B cell (primary cell): ENCODE measurements at regions not wholly inside any gene's neighbourhood (a gene's known extent, or its start where the extent isn't known, plus 50 kb on each side); places are given as distances from the start of the nearest gene placed in this dataset.

Source experiments
- ATAC-seq: fragments of 200-7000 bp; cut with Tn5 transposase; one replicate; pipeline ENCODE4 v1.10.0; 2021; ENCODE audit warnings: low read depth, mild to moderate bottlenecking, moderate number of reproducible peaks, moderate library complexity
- CTCF ChIA-PET: fragments of 350-600 bp; sonication (Branson Sonifier 250); formaldehyde crosslinking; loops from one replicate; lab custom pipeline; 2021; ENCODE audit warnings: antibody characterized with exemption, inconsistent platforms; lab: Charles Lee
- POLR2A ChIA-PET: fragments of 350-600 bp; sonication (Branson Sonifier 250); formaldehyde crosslinking; loops from one replicate; lab custom pipeline; 2021; ENCODE audit warnings: antibody characterized with exemption; lab: Charles Lee
- DNase-seq: peaks from one replicate; pipeline ENCODE4 v3.0.0; 2013
- H2AFZ ChIP-seq: 2 replicates; pipeline ENCODE4 v1.6.1; 2012; ENCODE audit warnings: mild to moderate bottlenecking, low read depth, low read length; ENCODE audit not compliant: insufficient read depth, poor library complexity, severe bottlenecking
- H3K27ac ChIP-seq, 2 donors: 1 replicate in 1 of 2; 2 replicates in 1 of 2; pipeline ENCODE4 v1.5.1; 2012 to 2013; ENCODE audit warnings: low read length in 2 of 2, mild to moderate bottlenecking in 2 of 2, moderate library complexity in 1 of 2
- H3K27me3 ChIP-seq, 4 experiments: fragments of 200-600 bp in 1 of 4; sonication (generic) in 1 of 4; replicated peaks in 1 of 4; 1 replicate in 2 of 4; 2 replicates in 2 of 4; pipeline versions ENCODE4 v1.6.1 to v1.7.0; 2013 to 2016; ENCODE audit warnings: low read length in 3 of 4, mild to moderate bottlenecking in 2 of 4, mixed read lengths in 1 of 4, moderate library complexity in 1 of 4; ENCODE audit not compliant: insufficient read depth in 4 of 4, control insufficient read depth in 3 of 4; ENCODE audit errors: control extremely low read depth in 1 of 4
- H3K36me3 ChIP-seq, 2 experiments: replicated peaks in 1 of 2; 1 replicate in 1 of 2; 2 replicates in 1 of 2; pipeline versions ENCODE4 v1.6.1 to v1.7.1; 2013; ENCODE audit warnings: low read length in 1 of 2; ENCODE audit not compliant: insufficient read depth in 2 of 2, control insufficient read depth in 1 of 2; ENCODE audit errors: control extremely low read depth in 1 of 2, extremely low read depth in 1 of 2
- H3K4me1 ChIP-seq, 2 donors: fragments of 200-600 bp in 1 of 2; sonication (generic) in 1 of 2; 1 replicate in 1 of 2; 2 replicates in 1 of 2; pipeline versions ENCODE4 v1.5.1 to v1.6.1; 2013 to 2017; ENCODE audit warnings: low read length in 2 of 2; ENCODE audit not compliant: control insufficient read depth in 2 of 2, insufficient read depth in 2 of 2
- H3K4me2 ChIP-seq: replicated peaks from 2 replicates; pipeline ENCODE3; 2012; ENCODE audit warnings: mild to moderate bottlenecking, low read depth, low read length; ENCODE audit not compliant: poor library complexity, severe bottlenecking
- H3K4me3 ChIP-seq, 5 experiments: fragments of 200-600 bp in 1 of 5; sonication (generic) in 1 of 5; 1 replicate in 3 of 5; 2 replicates in 2 of 5; pipeline versions ENCODE4 v1.5.1 to v1.7.0; 2011 to 2016; ENCODE audit warnings: low read length in 4 of 5, mild to moderate bottlenecking in 4 of 5, low read depth in 2 of 5, control low read depth in 1 of 5, moderate library complexity in 1 of 5; ENCODE audit not compliant: insufficient read depth in 1 of 5; ENCODE audit errors: control extremely low read depth in 1 of 5, extremely low read depth in 1 of 5
- H3K79me2 ChIP-seq: fragments of 200-600 bp; sonication (generic); one replicate; pipeline ENCODE4 v1.6.0; 2016; ENCODE audit warnings: low read length; ENCODE audit not compliant: control insufficient read depth, insufficient read depth
- H3K9ac ChIP-seq: fragments of 200-600 bp; sonication (generic); 2 replicates; pipeline ENCODE4 v1.6.1; 2017; ENCODE audit warnings: mild to moderate bottlenecking, low read length, moderate library complexity
- H3K9me3 ChIP-seq, 3 donors: one replicate each; pipeline versions ENCODE4 v1.6.1 to v1.7.1; 2013; ENCODE audit warnings: low read length in 2 of 3; ENCODE audit not compliant: control insufficient read depth in 2 of 3, insufficient read depth in 1 of 3; ENCODE audit errors: control extremely low read depth in 1 of 3
- H4K20me1 ChIP-seq: 2 replicates; pipeline ENCODE4 v1.6.0; 2012; ENCODE audit warnings: mild to moderate bottlenecking, low read length; ENCODE audit not compliant: insufficient read depth, control insufficient read depth, poor library complexity, severe bottlenecking
- H3K27ac Mint-ChIP-seq: one replicate; pipeline ENCODE4 v1.8.0; 2021; ENCODE audit warnings: mixed read lengths
- H3K27me3 Mint-ChIP-seq: one replicate; pipeline ENCODE4 v1.8.0; 2021; ENCODE audit warnings: mixed read lengths
- H3K4me1 Mint-ChIP-seq: one replicate; pipeline ENCODE4 v1.8.0; 2021; ENCODE audit warnings: mixed read lengths
- H3K4me3 Mint-ChIP-seq: one replicate; pipeline ENCODE4 v1.8.0; 2021; ENCODE audit warnings: mixed read lengths
- H3K9me3 Mint-ChIP-seq: one replicate; pipeline ENCODE4 v1.8.0; 2022; ENCODE audit warnings: mixed read lengths; ENCODE audit not compliant: insufficient read depth
- EZH2 ChIP-seq: IDR thresholded peaks from 2 replicates; pipeline ENCODE4 v1.6.1; 2012; ENCODE audit warnings: borderline replicate concordance, low read depth, mild to moderate bottlenecking, moderate library complexity, low read length; ENCODE audit not compliant: insufficient read depth, poor library complexity, severe bottlenecking
- WGBS: methylation state at CpG from one replicate; pipeline ENCODE4 v1.1.5; 2013; ENCODE audit warnings: missing lambda C conversion rate; ENCODE audit not compliant: insufficient coverage; 5-methylcytosine and 5-hydroxymethylcytosine counted together
- intact Hi-C: fragments of 100-400 bp; cut with micrococcal nuclease; formaldehyde crosslinking; loops from one replicate; pipeline ENCODE4 v1.10.0; 2022
- TF ChIP-seq, protein P1 (sequence below): fragments of 200-600 bp; IDR thresholded peaks from one replicate; pipeline ENCODE4 v1.8.0; 2022; ENCODE audit warnings: antibody characterized with exemption, mild to moderate bottlenecking

DNA sequence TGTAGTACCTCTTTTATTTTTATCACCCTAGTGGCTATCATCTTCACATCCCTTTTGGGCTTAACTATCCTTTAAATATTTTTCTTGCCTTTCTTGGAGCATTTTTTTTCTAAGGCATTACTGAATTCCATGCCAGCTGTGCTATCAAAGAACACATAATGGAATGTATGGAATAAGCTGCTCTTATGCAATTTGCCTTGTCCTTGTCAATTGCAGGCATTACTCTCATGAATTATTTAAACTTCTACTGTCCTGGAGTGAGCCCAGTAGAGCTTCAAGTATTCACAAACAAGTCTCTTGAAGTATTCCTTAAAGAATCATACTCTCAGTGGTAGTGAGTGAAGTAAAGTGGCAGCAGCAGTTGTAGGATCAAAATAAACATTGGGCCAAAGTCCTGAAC is 144.6 kb upstream of the IGFBP7 start:
- Mint-ChIP-seq H3K4me3 (no peak overlapping the region), H3K27ac (no peak overlapping the region), H3K27me3 (no peaks in the 10 kb centered on the region), H3K4me1 (no peaks in the 10 kb centered on the region), H3K9me3 (peaks cover 6% of the 10 kb centered on the region)
- Histone ChIP-seq H2AFZ (no peak overlapping the region), H3K27ac (no peak overlapping the region), H3K4me2 (no peak overlapping the region), H3K9me3 (no peaks in the 10 kb centered on the region), H3K36me3 (no peaks in the 10 kb centered on the region), H3K9ac (no peak overlapping the region), H3K4me3 (no peak overlapping the region), H3K27me3 (no peaks in the 10 kb centered on the region), H3K4me1 (no peaks in the 10 kb centered on the region), H4K20me1 (no peaks in the 10 kb centered on the region), H3K79me2 (no peaks in the 10 kb centered on the region)
- POLR2A ChIA-PET, result no interaction called here
- CTCF ChIA-PET, result no interaction called here
- DNase-seq (no peak), ATAC-seq (no peak)
- intact Hi-C loops, result no loop called here
- TF ChIP-seq, protein P1, sequence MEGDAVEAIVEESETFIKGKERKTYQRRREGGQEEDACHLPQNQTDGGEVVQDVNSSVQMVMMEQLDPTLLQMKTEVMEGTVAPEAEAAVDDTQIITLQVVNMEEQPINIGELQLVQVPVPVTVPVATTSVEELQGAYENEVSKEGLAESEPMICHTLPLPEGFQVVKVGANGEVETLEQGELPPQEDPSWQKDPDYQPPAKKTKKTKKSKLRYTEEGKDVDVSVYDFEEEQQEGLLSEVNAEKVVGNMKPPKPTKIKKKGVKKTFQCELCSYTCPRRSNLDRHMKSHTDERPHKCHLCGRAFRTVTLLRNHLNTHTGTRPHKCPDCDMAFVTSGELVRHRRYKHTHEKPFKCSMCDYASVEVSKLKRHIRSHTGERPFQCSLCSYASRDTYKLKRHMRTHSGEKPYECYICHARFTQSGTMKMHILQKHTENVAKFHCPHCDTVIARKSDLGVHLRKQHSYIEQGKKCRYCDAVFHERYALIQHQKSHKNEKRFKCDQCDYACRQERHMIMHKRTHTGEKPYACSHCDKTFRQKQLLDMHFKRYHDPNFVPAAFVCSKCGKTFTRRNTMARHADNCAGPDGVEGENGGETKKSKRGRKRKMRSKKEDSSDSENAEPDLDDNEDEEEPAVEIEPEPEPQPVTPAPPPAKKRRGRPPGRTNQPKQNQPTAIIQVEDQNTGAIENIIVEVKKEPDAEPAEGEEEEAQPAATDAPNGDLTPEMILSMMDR, result no peak
- no peak for TF ChIP-seq EZH2

- Histone ChIP-seq H3K4me2 (no peak overlapping the region), H3K4me1 (no peaks in the 10 kb centered on the region), H3K4me3 (no peak overlapping the region), H3K36me3 (no peaks in the 10 kb centered on the region), H3K9me3 (no peaks in the 10 kb centered on the region), H3K79me2 (no peaks in the 10 kb centered on the region), H2AFZ (no peak overlapping the region), H3K27me3 (no peaks in the 10 kb centered on the region), H3K9ac (no peak overlapping the region), H3K27ac (no peak overlapping the region), H4K20me1 (no peaks in the 10 kb centered on the region)
- no peaks in the 10 kb centered on the region for H3K4me1 Mint-ChIP-seq
- no peak for DNase-seq
- ATAC-seq, result no peak
- no peak overlapping the region for H3K27ac Mint-ChIP-seq
- no CpG with 5 or more reads among the region's 1 CpG for WGBS
- intact Hi-C loops, result no loop called here
- peaks cover 3% of the 10 kb centered on the region for H3K9me3 Mint-ChIP-seq
- POLR2A ChIA-PET, result no interaction called here
- CTCF ChIA-PET, result no interaction called here
- TF ChIP-seq, protein P1, result no peak
- TF ChIP-seq EZH2, result no peak
- no peak overlapping the region for H3K4me3 Mint-ChIP-seq
- no peaks in the 10 kb centered on the region for H3K27me3 Mint-ChIP-seq
Observed at GRCh38 chr4:57249083-57249482, 138.9 kb upstream of the IGFBP7 start.
